HL-60 (cell line): ENCODE measurements at regions not wholly inside any gene's neighbourhood (a gene's known extent, or its start where the extent isn't known, plus 50 kb on each side); places are given as distances from the start of the nearest gene placed in this dataset.

ENCODE experiments used
- DNase-seq, 2 experiments: peaks; one replicate each; pipeline ENCODE4 v3.0.0-alpha.2; 2010 to 2020; ENCODE audit warnings: low read depth in 1 of 2, low spot score in 1 of 2
- H3K27ac ChIP-seq: fragments of 250-450 bp; sonication (Bioruptor Pico); replicated peaks from 2 replicates; pipeline ENCODE4 v1.5.1; 2020; ENCODE audit warnings: mild to moderate bottlenecking, moderate library complexity
- H3K27me3 ChIP-seq: fragments of 250-450 bp; sonication (Bioruptor Pico); 2 replicates; pipeline ENCODE4 v1.5.1; 2021; ENCODE audit warnings: mild to moderate bottlenecking, moderate library complexity; ENCODE audit not compliant: insufficient read depth, poor library complexity, severe bottlenecking
- H3K4me3 ChIP-seq: replicated peaks from 2 replicates; pipeline ENCODE4 v1.5.1; 2011; ENCODE audit warnings: mild to moderate bottlenecking, control low read depth, low read length; ENCODE audit not compliant: insufficient read depth
- CTCF ChIP-seq: IDR thresholded peaks from one replicate; pipeline ENCODE4 v1.5.1; 2011; ENCODE audit warnings: low read length, control low read depth, inconsistent platforms; ENCODE audit not compliant: insufficient read depth
- GABPA ChIP-seq: IDR thresholded peaks from 2 replicates; pipeline ENCODE4 v1.6.1; 2012; ENCODE audit warnings: low read depth
- POLR2AphosphoS5 ChIP-seq: IDR thresholded peaks from 2 replicates; pipeline ENCODE4 v1.6.1; 2012; ENCODE audit warnings: low read depth
- REST ChIP-seq: IDR thresholded peaks from 2 replicates; pipeline ENCODE4 v1.6.1; 2012; ENCODE audit warnings: low read depth; ENCODE audit not compliant: insufficient replicate concordance
- SPI1 ChIP-seq: IDR thresholded peaks from 2 replicates; pipeline ENCODE4 v1.6.1; 2012; ENCODE audit warnings: low read depth, mild to moderate bottlenecking, borderline replicate concordance

- H3K27me3 ChIP-seq = no peaks in the 10 kb centered on the region
- H3K4me3 ChIP-seq = no peak overlapping the region
- H3K27ac ChIP-seq = no peak overlapping the region
- DNase-seq = no peak
- TF ChIP-seq SPI1 (peak; percentile 63; the same call in 1 of the 2 replicates), GABPA (no peak), REST (no peak)
Observed at GRCh38 chr13:47025791-47026447, 129.1 kb upstream of the HTR2A start.

GRCh38 chr13:47019977-47020376 lies 123.1 kb upstream of the HTR2A start:
- no peak for DNase-seq
- Histone ChIP-seq H3K27ac (no peak overlapping the region), H3K4me3 (no peak overlapping the region), H3K27me3 (no peaks in the 10 kb centered on the region)
- no peak for TF ChIP-seq REST

GRCh38 chr13:47017476-47017875 lies 120.6 kb upstream of the HTR2A start:
- Histone ChIP-seq H3K4me3 (no peak overlapping the region), H3K27ac (no peak overlapping the region), H3K27me3 (no peaks in the 10 kb centered on the region)
- no peak for DNase-seq
- no peak for TF ChIP-seq CTCF
- TF ChIP-seq SPI1 = no peak
- TF ChIP-seq POLR2AphosphoS5 = no peak
- TF ChIP-seq REST = no peak
- no peak for TF ChIP-seq GABPA

- DNase-seq = no peak
- TF ChIP-seq CTCF (no peak), REST (no peak), POLR2AphosphoS5 (no peak), GABPA (no peak), SPI1 (no peak)
Observed at GRCh38 chr13:47008318-47008717, 111.5 kb upstream of the HTR2A start.

More at GRCh38 chr13:47008318-47008717, 111.5 kb upstream of the HTR2A start:
- no peak overlapping the region for H3K4me3 ChIP-seq
- H3K27me3 ChIP-seq = no peaks in the 10 kb centered on the region
- H3K27ac ChIP-seq = no peak overlapping the region
